ENCODE measurements at regions not wholly inside any gene's neighbourhood (a gene's known extent, or its start where the extent isn't known, plus 50 kb on each side); places are given as distances from the start of the nearest gene placed in this dataset.

DNA sequence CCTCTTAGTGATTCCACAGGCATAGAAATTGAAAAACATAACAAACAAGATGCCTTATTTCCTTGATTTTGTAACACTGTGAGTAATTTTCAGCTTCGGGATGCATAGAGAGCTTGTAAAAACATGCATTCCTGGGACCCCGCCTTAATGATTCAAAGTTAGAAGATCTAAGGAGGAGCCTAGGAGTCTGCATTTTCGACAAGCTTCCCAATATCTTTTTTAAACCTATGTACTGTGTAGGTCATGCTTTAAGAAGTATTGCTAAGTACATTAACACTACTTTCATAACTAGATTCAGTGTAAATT lies 109.8 kb upstream of the ZNF516 start:
- TF ChIP-seq, protein P1, sequence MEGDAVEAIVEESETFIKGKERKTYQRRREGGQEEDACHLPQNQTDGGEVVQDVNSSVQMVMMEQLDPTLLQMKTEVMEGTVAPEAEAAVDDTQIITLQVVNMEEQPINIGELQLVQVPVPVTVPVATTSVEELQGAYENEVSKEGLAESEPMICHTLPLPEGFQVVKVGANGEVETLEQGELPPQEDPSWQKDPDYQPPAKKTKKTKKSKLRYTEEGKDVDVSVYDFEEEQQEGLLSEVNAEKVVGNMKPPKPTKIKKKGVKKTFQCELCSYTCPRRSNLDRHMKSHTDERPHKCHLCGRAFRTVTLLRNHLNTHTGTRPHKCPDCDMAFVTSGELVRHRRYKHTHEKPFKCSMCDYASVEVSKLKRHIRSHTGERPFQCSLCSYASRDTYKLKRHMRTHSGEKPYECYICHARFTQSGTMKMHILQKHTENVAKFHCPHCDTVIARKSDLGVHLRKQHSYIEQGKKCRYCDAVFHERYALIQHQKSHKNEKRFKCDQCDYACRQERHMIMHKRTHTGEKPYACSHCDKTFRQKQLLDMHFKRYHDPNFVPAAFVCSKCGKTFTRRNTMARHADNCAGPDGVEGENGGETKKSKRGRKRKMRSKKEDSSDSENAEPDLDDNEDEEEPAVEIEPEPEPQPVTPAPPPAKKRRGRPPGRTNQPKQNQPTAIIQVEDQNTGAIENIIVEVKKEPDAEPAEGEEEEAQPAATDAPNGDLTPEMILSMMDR (IDR thresholded peaks at IDR 0.05), result no peak
- no peak for TF ChIP-seq POLR2A (IDR thresholded peaks at IDR 0.05)

Data from right lobe of liver (tissue), 4 donors.